ENCODE measurements at regions not wholly inside any gene's neighbourhood (a gene's known extent, or its start where the extent isn't known, plus 50 kb on each side); places are given as distances from the start of the nearest gene placed in this dataset.

- TF ChIP-seq SIN3A (conservative IDR thresholded peaks at IDR 0.05 in 1 of 2, IDR thresholded peaks at IDR 0.05 in 1 of 2; ENCODE audit: low read depth in 1 of 2, low read length in 2 of 2) (no peak), CTCF (IDR thresholded peaks at IDR 0.05; ENCODE audit: control extremely low read depth in 1 of 3, insufficient read depth in 1 of 3, low read depth in 1 of 3, low read length in 3 of 3) (no peak), NANOG (IDR thresholded peaks at IDR 0.05; ENCODE audit: insufficient read depth, low read depth, low read length, poor library complexity, severe bottlenecking) (no peak)
Observed at GRCh38 chr17:54771409-54771915, 129.2 kb upstream of the TOM1L1 start.
